ENCODE measurements at regions not wholly inside any gene's neighbourhood (a gene's known extent, or its start where the extent isn't known, plus 50 kb on each side); places are given as distances from the start of the nearest gene placed in this dataset.
"Not testable (repeated sequence)": the region's sequence is repeated elsewhere in the genome, so short reads cannot be mapped to it uniquely, and the experiment has no call there.

- H3K9me3 ChIP-seq (ENCODE audit: control insufficient read depth in 2 of 2, low read length in 2 of 2): peaks cover 2 to 3% of the 10 kb centered on the region in 2 donors
- no peak overlapping the region for H3K27ac ChIP-seq (ENCODE audit: low read depth in 2 of 2, low read length in 2 of 2)
- no peak overlapping the region for H3K9ac ChIP-seq (ENCODE audit: low read depth in 1 of 2, low read length in 2 of 2)
- H3K4me1 ChIP-seq (ENCODE audit: control insufficient read depth in 2 of 2, insufficient read depth in 2 of 2, low read length in 2 of 2): no peaks in the 10 kb centered on the region
- no peaks in the 10 kb centered on the region for H3K36me3 ChIP-seq (ENCODE audit: control insufficient read depth in 2 of 2, insufficient read depth in 2 of 2, low read length in 2 of 2)
- H3K4me3 ChIP-seq (ENCODE audit: low read length in 2 of 2): no peak overlapping the region
- no peaks in the 10 kb centered on the region for H3K27me3 ChIP-seq (ENCODE audit: control insufficient read depth in 2 of 2, insufficient read depth in 2 of 2, low read length in 2 of 2)
These were observed 710.4 kb upstream of the CTNND2 start for GRCh38 chr5:12614608-12615007.

- Histone ChIP-seq H3K9ac (ENCODE audit: low read depth in 1 of 2, low read length in 2 of 2) (no peak overlapping the region), H3K27ac (ENCODE audit: low read depth in 2 of 2, low read length in 2 of 2) (no peak overlapping the region), H3K4me1 (ENCODE audit: control insufficient read depth in 2 of 2, insufficient read depth in 2 of 2, low read length in 2 of 2) (no peaks in the 10 kb centered on the region), H3K4me3 (ENCODE audit: low read length in 2 of 2) (no peak overlapping the region), H3K27me3 (ENCODE audit: control insufficient read depth in 2 of 2, insufficient read depth in 2 of 2, low read length in 2 of 2) (no peaks in the 10 kb centered on the region), H3K36me3 (ENCODE audit: control insufficient read depth in 2 of 2, insufficient read depth in 2 of 2, low read length in 2 of 2) (no peaks in the 10 kb centered on the region), H3K9me3 (ENCODE audit: control insufficient read depth in 2 of 2, low read length in 2 of 2) (peaks cover 0 to 3% of the 10 kb centered on the region in 2 donors)
These were observed 706.9 kb upstream of the CTNND2 start for GRCh38 chr5:12611132-12611531.

- H3K27me3 ChIP-seq (ENCODE audit: control insufficient read depth in 2 of 2, insufficient read depth in 2 of 2, low read length in 2 of 2); H3K9me3 ChIP-seq (ENCODE audit: control insufficient read depth in 2 of 2, low read length in 2 of 2); H3K9ac ChIP-seq (ENCODE audit: low read depth in 1 of 2, low read length in 2 of 2); H3K36me3 ChIP-seq (ENCODE audit: control insufficient read depth in 2 of 2, insufficient read depth in 2 of 2, low read length in 2 of 2); H3K4me1 ChIP-seq (ENCODE audit: control insufficient read depth in 2 of 2, insufficient read depth in 2 of 2, low read length in 2 of 2); H3K27ac ChIP-seq (ENCODE audit: low read depth in 2 of 2, low read length in 2 of 2); H3K4me3 ChIP-seq (ENCODE audit: low read length in 2 of 2): not testable (repeated sequence)
These were observed 703.6 kb upstream of the CTNND2 start for GRCh38 chr5:12607817-12608216.

DNA sequence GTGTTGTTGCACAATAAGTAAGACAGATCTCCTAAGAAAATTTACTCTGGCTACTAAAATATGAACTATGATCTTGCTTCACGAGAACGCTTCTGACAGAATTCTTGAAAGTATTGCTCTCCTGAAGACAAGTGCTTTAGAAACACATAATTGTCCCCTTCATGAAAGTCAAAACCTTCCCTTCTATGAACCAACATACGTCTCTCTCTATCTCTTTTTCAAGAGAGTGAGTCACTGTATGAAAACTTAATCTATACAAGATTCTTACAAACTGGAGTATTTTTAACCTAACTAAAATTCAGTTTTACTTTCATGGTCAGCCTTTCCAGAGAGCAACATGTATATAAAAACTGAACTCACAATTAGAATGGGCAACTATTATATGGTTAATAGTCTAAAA lies 688.0 kb upstream of the CTNND2 start:
- Histone ChIP-seq H3K9me3 (ENCODE audit: control insufficient read depth in 2 of 2, low read length in 2 of 2) (no peaks in the 10 kb centered on the region), H3K4me1 (ENCODE audit: control insufficient read depth in 2 of 2, insufficient read depth in 2 of 2, low read length in 2 of 2) (no peaks in the 10 kb centered on the region), H3K36me3 (ENCODE audit: control insufficient read depth in 2 of 2, insufficient read depth in 2 of 2, low read length in 2 of 2) (no peaks in the 10 kb centered on the region), H3K27ac (ENCODE audit: low read depth in 2 of 2, low read length in 2 of 2) (no peak overlapping the region), H3K9ac (ENCODE audit: low read depth in 1 of 2, low read length in 2 of 2) (no peak overlapping the region), H3K4me3 (ENCODE audit: low read length in 2 of 2) (no peak overlapping the region), H3K27me3 (ENCODE audit: control insufficient read depth in 2 of 2, insufficient read depth in 2 of 2, low read length in 2 of 2) (no peaks in the 10 kb centered on the region)

GRCh38 chr5:12586406-12586805 lies 682.2 kb upstream of the CTNND2 start:
- Histone ChIP-seq H3K9me3 (ENCODE audit: control insufficient read depth in 2 of 2, low read length in 2 of 2) (no peaks in the 10 kb centered on the region), H3K4me3 (ENCODE audit: low read length in 2 of 2) (no peak overlapping the region), H3K27ac (ENCODE audit: low read depth in 2 of 2, low read length in 2 of 2) (no peak overlapping the region), H3K4me1 (ENCODE audit: control insufficient read depth in 2 of 2, insufficient read depth in 2 of 2, low read length in 2 of 2) (no peaks in the 10 kb centered on the region), H3K9ac (ENCODE audit: low read depth in 1 of 2, low read length in 2 of 2) (no peak overlapping the region), H3K36me3 (ENCODE audit: control insufficient read depth in 2 of 2, insufficient read depth in 2 of 2, low read length in 2 of 2) (no peaks in the 10 kb centered on the region), H3K27me3 (ENCODE audit: control insufficient read depth in 2 of 2, insufficient read depth in 2 of 2, low read length in 2 of 2) (no peaks in the 10 kb centered on the region)

DNA sequence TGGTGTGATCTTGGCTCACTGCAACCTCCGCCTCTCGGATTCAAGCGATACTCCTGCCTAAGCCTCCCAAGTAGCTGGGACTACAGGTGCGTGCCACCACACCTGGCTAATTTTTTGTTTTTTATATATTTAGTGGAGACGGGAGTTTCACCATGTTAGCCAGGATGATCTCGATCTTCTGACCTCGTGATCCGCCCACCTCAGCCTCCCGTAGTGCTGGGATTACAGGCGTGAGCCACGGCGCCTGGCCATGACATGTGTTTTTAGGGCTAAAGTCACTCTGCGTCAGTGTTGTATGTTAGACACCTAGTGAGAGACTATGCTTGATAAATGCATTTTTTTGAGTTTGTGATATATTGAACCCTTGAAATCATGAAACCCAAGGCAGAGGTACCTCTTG lies 674.6 kb upstream of the CTNND2 start:
- H3K27me3 ChIP-seq (ENCODE audit: control insufficient read depth in 2 of 2, insufficient read depth in 2 of 2, low read length in 2 of 2); H3K4me3 ChIP-seq (ENCODE audit: low read length in 2 of 2); H3K27ac ChIP-seq (ENCODE audit: low read depth in 2 of 2, low read length in 2 of 2); H3K9me3 ChIP-seq (ENCODE audit: control insufficient read depth in 2 of 2, low read length in 2 of 2); H3K36me3 ChIP-seq (ENCODE audit: control insufficient read depth in 2 of 2, insufficient read depth in 2 of 2, low read length in 2 of 2); H3K4me1 ChIP-seq (ENCODE audit: control insufficient read depth in 2 of 2, insufficient read depth in 2 of 2, low read length in 2 of 2); H3K9ac ChIP-seq (ENCODE audit: low read depth in 1 of 2, low read length in 2 of 2): not testable (repeated sequence)

DNA sequence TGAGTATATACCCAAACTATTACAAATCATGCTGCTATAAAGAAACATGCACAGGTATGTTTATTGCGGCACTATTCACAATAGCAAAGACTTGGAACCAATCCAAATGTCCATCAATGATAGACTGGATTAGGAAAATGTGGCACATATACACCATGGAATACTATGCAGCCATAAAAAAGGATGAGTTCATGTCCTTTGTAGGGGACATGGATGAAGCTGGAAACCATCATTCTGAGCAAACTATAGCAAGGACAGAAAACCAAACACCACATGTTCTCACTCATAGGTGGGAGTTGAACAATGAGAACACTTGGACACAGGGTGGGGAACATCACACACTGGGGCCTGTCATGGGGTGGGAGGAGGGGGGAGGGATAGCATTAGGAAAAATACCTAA lies 672.7 kb upstream of the CTNND2 start:
- H3K4me3 ChIP-seq (ENCODE audit: low read length in 2 of 2); H3K27ac ChIP-seq (ENCODE audit: low read depth in 2 of 2, low read length in 2 of 2); H3K27me3 ChIP-seq (ENCODE audit: control insufficient read depth in 2 of 2, insufficient read depth in 2 of 2, low read length in 2 of 2); H3K4me1 ChIP-seq (ENCODE audit: control insufficient read depth in 2 of 2, insufficient read depth in 2 of 2, low read length in 2 of 2); H3K9ac ChIP-seq (ENCODE audit: low read depth in 1 of 2, low read length in 2 of 2); H3K9me3 ChIP-seq (ENCODE audit: control insufficient read depth in 2 of 2, low read length in 2 of 2); H3K36me3 ChIP-seq (ENCODE audit: control insufficient read depth in 2 of 2, insufficient read depth in 2 of 2, low read length in 2 of 2): not testable (repeated sequence)

- H3K9me3 ChIP-seq (ENCODE audit: control insufficient read depth in 2 of 2, low read length in 2 of 2); H3K4me1 ChIP-seq (ENCODE audit: control insufficient read depth in 2 of 2, insufficient read depth in 2 of 2, low read length in 2 of 2); H3K27ac ChIP-seq (ENCODE audit: low read depth in 2 of 2, low read length in 2 of 2); H3K36me3 ChIP-seq (ENCODE audit: control insufficient read depth in 2 of 2, insufficient read depth in 2 of 2, low read length in 2 of 2); H3K9ac ChIP-seq (ENCODE audit: low read depth in 1 of 2, low read length in 2 of 2); H3K4me3 ChIP-seq (ENCODE audit: low read length in 2 of 2); H3K27me3 ChIP-seq (ENCODE audit: control insufficient read depth in 2 of 2, insufficient read depth in 2 of 2, low read length in 2 of 2): not testable (repeated sequence)
These were observed 670.2 kb upstream of the CTNND2 start for GRCh38 chr5:12574298-12575093.

GRCh38 chr5:12573916-12574297 lies 669.7 kb upstream of the CTNND2 start:
- H3K27ac ChIP-seq (ENCODE audit: low read depth in 2 of 2, low read length in 2 of 2); H3K4me3 ChIP-seq (ENCODE audit: low read length in 2 of 2); H3K36me3 ChIP-seq (ENCODE audit: control insufficient read depth in 2 of 2, insufficient read depth in 2 of 2, low read length in 2 of 2); H3K9ac ChIP-seq (ENCODE audit: low read depth in 1 of 2, low read length in 2 of 2); H3K27me3 ChIP-seq (ENCODE audit: control insufficient read depth in 2 of 2, insufficient read depth in 2 of 2, low read length in 2 of 2); H3K9me3 ChIP-seq (ENCODE audit: control insufficient read depth in 2 of 2, low read length in 2 of 2); H3K4me1 ChIP-seq (ENCODE audit: control insufficient read depth in 2 of 2, insufficient read depth in 2 of 2, low read length in 2 of 2): not testable (repeated sequence)

- Histone ChIP-seq H3K4me1 (ENCODE audit: control insufficient read depth in 2 of 2, insufficient read depth in 2 of 2, low read length in 2 of 2) (no peaks in the 10 kb centered on the region), H3K27me3 (ENCODE audit: control insufficient read depth in 2 of 2, insufficient read depth in 2 of 2, low read length in 2 of 2) (no peaks in the 10 kb centered on the region), H3K9ac (ENCODE audit: low read depth in 1 of 2, low read length in 2 of 2) (no peak overlapping the region), H3K27ac (ENCODE audit: low read depth in 2 of 2, low read length in 2 of 2) (no peak overlapping the region), H3K4me3 (ENCODE audit: low read length in 2 of 2) (no peak overlapping the region), H3K36me3 (ENCODE audit: control insufficient read depth in 2 of 2, insufficient read depth in 2 of 2, low read length in 2 of 2) (no peaks in the 10 kb centered on the region), H3K9me3 (ENCODE audit: control insufficient read depth in 2 of 2, low read length in 2 of 2) (peaks cover 0 to 3% of the 10 kb centered on the region in 2 donors)
These were observed 666.4 kb upstream of the CTNND2 start for GRCh38 chr5:12570688-12571087.

DNA sequence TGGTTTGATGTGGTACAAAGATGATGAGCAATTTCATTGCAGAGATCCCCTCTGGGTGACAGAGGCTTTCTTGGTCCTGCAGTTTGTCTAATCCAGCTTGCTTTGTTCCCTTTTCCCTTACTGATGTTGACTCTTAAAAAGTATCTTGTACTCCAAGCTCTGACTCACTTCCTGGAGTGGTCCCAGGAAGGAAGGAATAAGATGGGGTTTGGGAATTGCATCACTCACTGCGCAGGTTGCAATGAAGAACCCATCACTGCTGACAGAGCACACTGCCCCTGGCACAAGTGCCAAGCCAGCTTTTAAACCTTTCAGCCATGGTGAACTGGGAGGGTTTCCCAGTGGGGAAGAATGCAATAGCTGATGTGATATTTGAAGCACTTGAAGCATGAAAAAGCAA lies 662.2 kb upstream of the CTNND2 start:
- Histone ChIP-seq H3K4me3 (ENCODE audit: low read length in 2 of 2) (no peak overlapping the region), H3K27me3 (ENCODE audit: control insufficient read depth in 2 of 2, insufficient read depth in 2 of 2, low read length in 2 of 2) (no peaks in the 10 kb centered on the region), H3K27ac (ENCODE audit: low read depth in 2 of 2, low read length in 2 of 2) (no peak overlapping the region), H3K9me3 (ENCODE audit: control insufficient read depth in 2 of 2, low read length in 2 of 2) (peaks cover 0 to 2% of the 10 kb centered on the region in 2 donors), H3K4me1 (ENCODE audit: control insufficient read depth in 2 of 2, insufficient read depth in 2 of 2, low read length in 2 of 2) (no peaks in the 10 kb centered on the region), H3K36me3 (ENCODE audit: control insufficient read depth in 2 of 2, insufficient read depth in 2 of 2, low read length in 2 of 2) (no peaks in the 10 kb centered on the region), H3K9ac (ENCODE audit: low read depth in 1 of 2, low read length in 2 of 2) (no peak overlapping the region)

Data from mucosa of rectum (tissue), 2 donors.